ENCODE measurements at regions not wholly inside any gene's neighbourhood (a gene's known extent, or its start where the extent isn't known, plus 50 kb on each side); places are given as distances from the start of the nearest gene placed in this dataset.

DNA sequence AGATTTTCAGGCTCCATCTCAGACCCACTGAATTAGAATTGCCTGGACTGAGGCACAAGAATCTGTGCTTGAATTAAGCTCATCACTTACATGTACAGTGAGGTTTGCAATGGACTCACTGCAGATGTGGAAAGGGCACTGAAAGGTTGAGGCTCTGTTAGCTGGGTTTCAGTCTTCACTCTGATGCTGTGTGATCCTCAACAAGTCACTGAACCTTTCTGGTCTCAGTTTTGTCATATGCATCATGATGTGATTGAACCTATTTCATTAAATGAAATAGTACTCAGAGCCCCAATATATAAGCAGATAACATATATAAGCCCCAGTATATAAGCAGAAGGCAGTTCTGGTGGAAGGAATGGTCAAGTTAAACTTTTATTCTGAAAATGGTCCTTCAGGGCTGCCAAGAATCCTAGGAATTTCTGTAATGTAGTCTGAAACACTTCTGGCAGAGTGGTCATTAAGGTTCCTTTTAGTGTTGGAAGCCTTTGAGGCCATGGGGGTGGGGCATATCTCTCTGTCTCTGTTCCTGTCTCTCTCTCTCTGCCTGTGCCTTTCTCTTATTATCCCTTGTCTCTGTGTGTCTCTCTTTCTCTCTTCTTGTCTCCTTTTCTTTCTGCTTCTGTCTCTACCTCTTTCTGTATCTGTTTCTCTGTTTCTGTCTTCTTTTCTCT is 110.4 kb downstream of the ADCYAP1 start:
- TF ChIP-seq EZH2phosphoT487 (IDR thresholded peaks at IDR 0.05; ENCODE audit: low read length): no peak
- TF ChIP-seq, protein P1, sequence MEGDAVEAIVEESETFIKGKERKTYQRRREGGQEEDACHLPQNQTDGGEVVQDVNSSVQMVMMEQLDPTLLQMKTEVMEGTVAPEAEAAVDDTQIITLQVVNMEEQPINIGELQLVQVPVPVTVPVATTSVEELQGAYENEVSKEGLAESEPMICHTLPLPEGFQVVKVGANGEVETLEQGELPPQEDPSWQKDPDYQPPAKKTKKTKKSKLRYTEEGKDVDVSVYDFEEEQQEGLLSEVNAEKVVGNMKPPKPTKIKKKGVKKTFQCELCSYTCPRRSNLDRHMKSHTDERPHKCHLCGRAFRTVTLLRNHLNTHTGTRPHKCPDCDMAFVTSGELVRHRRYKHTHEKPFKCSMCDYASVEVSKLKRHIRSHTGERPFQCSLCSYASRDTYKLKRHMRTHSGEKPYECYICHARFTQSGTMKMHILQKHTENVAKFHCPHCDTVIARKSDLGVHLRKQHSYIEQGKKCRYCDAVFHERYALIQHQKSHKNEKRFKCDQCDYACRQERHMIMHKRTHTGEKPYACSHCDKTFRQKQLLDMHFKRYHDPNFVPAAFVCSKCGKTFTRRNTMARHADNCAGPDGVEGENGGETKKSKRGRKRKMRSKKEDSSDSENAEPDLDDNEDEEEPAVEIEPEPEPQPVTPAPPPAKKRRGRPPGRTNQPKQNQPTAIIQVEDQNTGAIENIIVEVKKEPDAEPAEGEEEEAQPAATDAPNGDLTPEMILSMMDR (IDR thresholded peaks at IDR 0.05; ENCODE audit: low read length): no peak
